GM23338 (cell line): ENCODE measurements at regions not wholly inside any gene's neighbourhood (a gene's known extent, or its start where the extent isn't known, plus 50 kb on each side); places are given as distances from the start of the nearest gene placed in this dataset.
"Not testable (repeated sequence)": the region's sequence is repeated elsewhere in the genome, so short reads cannot be mapped to it uniquely, and the experiment has no call there.

Experiments
- CREB1 ChIP-seq: fragments of 250-450 bp; sonication (Bioruptor Pico); IDR thresholded peaks from 2 replicates; pipeline ENCODE4 v1.5.0; 2020; ENCODE audit warnings: low read depth, mild to moderate bottlenecking, moderate library complexity
- CTCF ChIP-seq, 2 experiments: fragments of 200-600 bp in 1 of 2; sonication (generic) in 1 of 2; conservative IDR thresholded peaks; 2 replicates each; pipeline versions ENCODE4 v1.5.1 to v1.6.1; 2016 to 2017; ENCODE audit warnings: antibody characterized with exemption in 2 of 2, low read depth in 2 of 2, mild to moderate bottlenecking in 2 of 2, moderate library complexity in 1 of 2
- ETS1 ChIP-seq: IDR thresholded peaks from 2 replicates; pipeline ENCODE4 v1.6.1; 2016; ENCODE audit warnings: antibody characterized with exemption
- EZH2phosphoT487 ChIP-seq: fragments of 200-600 bp; sonication (generic); IDR thresholded peaks from one replicate; pipeline ENCODE4 v1.8.1; 2018; ENCODE audit warnings: antibody characterized with exemption; ENCODE audit not compliant: unreplicated experiment
- JUNB ChIP-seq: IDR thresholded peaks from one replicate; pipeline ENCODE4 v1.6.1; 2016; ENCODE audit warnings: antibody characterized with exemption; ENCODE audit not compliant: unreplicated experiment
- NANOG ChIP-seq: IDR thresholded peaks from 2 replicates; pipeline ENCODE4 v1.6.1; 2016; ENCODE audit warnings: antibody characterized with exemption, borderline replicate concordance
- POLR2AphosphoS5 ChIP-seq: IDR thresholded peaks from 2 replicates; pipeline ENCODE4 v1.6.1; 2016; ENCODE audit warnings: antibody characterized with exemption, low read depth
- REST ChIP-seq: IDR thresholded peaks from one replicate; pipeline ENCODE4 v1.6.1; 2018; ENCODE audit warnings: antibody characterized with exemption; ENCODE audit not compliant: unreplicated experiment

- not testable (repeated sequence) for TF ChIP-seq EZH2phosphoT487; CTCF (conservative IDR thresholded peaks at IDR 0.05; ENCODE audit: low read depth in 2 of 2); CREB1 (CRISPR knock-in tag); POLR2AphosphoS5; NANOG; REST; JUNB; ETS1
Observed at GRCh38 chr12:115866281-115866680, 411.2 kb downstream of the MED13L start.
